ENCODE measurements at regions not wholly inside any gene's neighbourhood (a gene's known extent, or its start where the extent isn't known, plus 50 kb on each side); places are given as distances from the start of the nearest gene placed in this dataset.

DNA sequence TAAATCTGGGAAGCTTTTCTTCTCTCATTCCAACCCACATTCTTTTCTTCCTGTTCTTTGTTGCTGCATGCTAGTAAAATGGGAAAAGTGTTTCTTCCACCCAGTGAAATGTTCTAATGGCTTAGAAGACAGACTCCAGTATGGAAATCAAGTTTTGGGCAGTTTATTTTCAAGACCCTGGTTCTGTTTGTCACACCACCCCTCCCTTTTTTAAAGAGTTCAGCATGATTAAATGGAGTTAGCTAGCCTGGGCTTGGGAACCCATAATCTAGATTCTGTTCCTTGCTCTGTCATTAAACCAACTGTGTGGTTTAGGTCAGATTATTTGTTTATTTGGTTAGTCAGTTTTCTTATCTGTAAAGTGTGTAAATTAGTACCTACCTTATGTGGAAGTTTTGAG lies 151.8 kb upstream of the NT5C1B start:
- intact Hi-C loops (cut with DNase I) = loop anchor here in 1 of 3 donors (10.0 kb wide), 1 partner anchor 624 kb away; no protein-coding TSS in a partner anchor
- Histone ChIP-seq H3K4me1 (no peaks in the 10 kb centered on the region), H3K9me3 (no peaks in the 10 kb centered on the region), H3K27me3 (no peaks in the 10 kb centered on the region), H3K36me3 (no peaks in the 10 kb centered on the region), H3K27ac (no peak overlapping the region), H3K4me3 (no peak overlapping the region)
- FAIRE-seq (no peak), ATAC-seq (no peak), DNase-seq (no peak)
- TF ChIP-seq, protein P1, sequence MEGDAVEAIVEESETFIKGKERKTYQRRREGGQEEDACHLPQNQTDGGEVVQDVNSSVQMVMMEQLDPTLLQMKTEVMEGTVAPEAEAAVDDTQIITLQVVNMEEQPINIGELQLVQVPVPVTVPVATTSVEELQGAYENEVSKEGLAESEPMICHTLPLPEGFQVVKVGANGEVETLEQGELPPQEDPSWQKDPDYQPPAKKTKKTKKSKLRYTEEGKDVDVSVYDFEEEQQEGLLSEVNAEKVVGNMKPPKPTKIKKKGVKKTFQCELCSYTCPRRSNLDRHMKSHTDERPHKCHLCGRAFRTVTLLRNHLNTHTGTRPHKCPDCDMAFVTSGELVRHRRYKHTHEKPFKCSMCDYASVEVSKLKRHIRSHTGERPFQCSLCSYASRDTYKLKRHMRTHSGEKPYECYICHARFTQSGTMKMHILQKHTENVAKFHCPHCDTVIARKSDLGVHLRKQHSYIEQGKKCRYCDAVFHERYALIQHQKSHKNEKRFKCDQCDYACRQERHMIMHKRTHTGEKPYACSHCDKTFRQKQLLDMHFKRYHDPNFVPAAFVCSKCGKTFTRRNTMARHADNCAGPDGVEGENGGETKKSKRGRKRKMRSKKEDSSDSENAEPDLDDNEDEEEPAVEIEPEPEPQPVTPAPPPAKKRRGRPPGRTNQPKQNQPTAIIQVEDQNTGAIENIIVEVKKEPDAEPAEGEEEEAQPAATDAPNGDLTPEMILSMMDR (IDR thresholded peaks at IDR 0.05) = no peak

DNA sequence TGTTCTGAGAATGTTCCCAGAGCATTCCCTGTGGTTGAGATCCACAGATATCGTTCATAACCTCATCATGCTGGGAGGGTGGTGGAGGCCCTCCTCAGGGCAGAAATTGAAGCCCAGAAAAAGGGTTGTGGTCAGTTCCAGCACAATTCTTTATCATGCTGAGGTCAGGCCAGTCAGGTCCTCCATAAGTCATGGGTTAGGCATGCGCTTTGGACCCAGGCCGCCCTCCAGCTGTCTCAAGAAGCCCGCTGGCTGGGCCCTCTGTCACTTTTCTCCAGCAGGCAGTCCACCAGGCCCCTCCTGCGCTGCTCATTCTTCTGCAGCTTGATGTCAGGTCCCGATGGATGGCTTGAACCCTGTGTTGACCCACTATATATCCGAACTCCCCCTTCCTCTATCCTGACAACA lies 151.1 kb upstream of the NT5C1B start:
- TF ChIP-seq, protein P1 (IDR thresholded peaks at IDR 0.05) = no peak
- FAIRE-seq = no peak
- ATAC-seq = no peak

DNA sequence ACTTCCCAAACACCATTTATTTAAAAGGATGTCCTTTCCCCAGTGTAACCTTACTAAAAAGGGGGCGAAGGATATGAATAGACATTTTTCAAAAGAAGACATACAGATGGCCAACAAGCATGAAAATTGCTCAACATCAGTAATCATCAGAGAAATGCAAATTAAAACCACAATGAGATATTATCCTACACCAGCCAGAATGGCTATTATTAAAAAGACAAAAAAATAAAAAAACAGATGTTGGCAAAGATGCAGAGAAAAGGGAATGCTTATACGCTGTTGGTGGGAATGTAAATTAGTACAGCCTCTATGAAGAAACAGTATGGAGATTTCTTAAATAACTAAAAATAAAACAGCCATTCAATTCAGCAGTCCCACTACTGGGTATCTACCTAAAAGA lies 142.3 kb upstream of the NT5C1B start:
- no peak overlapping the region for H3K27ac ChIP-seq
- H3K36me3 ChIP-seq = no peaks in the 10 kb centered on the region
- TF ChIP-seq, protein P1 (IDR thresholded peaks at IDR 0.05) = no peak
- no peak overlapping the region for H3K4me3 ChIP-seq
- DNase-seq (no peak), ATAC-seq (no peak), FAIRE-seq (no peak)
- no peaks in the 10 kb centered on the region for H3K9me3 ChIP-seq
- WGBS, 2 donors = 94 to 100% methylated on average over 2 of the region's 2 CpGs
- H3K27me3 ChIP-seq = no peaks in the 10 kb centered on the region
- H3K4me1 ChIP-seq = no peaks in the 10 kb centered on the region
- intact Hi-C loops (cut with DNase I) = no loop called here

More for the DNA sequence above, 151.1 kb upstream of the NT5C1B start:
- no peak overlapping the region for H3K4me3 ChIP-seq
- DNase-seq = no peak
- intact Hi-C loops (cut with DNase I) = loop anchor here in 1 of 3 donors (10.0 kb wide), 1 partner anchor 624 kb away; no protein-coding TSS in a partner anchor
- no peak overlapping the region for H3K27ac ChIP-seq
- no peaks in the 10 kb centered on the region for H3K9me3 ChIP-seq
- no peaks in the 10 kb centered on the region for H3K4me1 ChIP-seq
- WGBS, 2 donors = 90 to 91% methylated on average over 7 of the region's 7 CpGs
- no peaks in the 10 kb centered on the region for H3K27me3 ChIP-seq
- H3K36me3 ChIP-seq = no peaks in the 10 kb centered on the region

DNA sequence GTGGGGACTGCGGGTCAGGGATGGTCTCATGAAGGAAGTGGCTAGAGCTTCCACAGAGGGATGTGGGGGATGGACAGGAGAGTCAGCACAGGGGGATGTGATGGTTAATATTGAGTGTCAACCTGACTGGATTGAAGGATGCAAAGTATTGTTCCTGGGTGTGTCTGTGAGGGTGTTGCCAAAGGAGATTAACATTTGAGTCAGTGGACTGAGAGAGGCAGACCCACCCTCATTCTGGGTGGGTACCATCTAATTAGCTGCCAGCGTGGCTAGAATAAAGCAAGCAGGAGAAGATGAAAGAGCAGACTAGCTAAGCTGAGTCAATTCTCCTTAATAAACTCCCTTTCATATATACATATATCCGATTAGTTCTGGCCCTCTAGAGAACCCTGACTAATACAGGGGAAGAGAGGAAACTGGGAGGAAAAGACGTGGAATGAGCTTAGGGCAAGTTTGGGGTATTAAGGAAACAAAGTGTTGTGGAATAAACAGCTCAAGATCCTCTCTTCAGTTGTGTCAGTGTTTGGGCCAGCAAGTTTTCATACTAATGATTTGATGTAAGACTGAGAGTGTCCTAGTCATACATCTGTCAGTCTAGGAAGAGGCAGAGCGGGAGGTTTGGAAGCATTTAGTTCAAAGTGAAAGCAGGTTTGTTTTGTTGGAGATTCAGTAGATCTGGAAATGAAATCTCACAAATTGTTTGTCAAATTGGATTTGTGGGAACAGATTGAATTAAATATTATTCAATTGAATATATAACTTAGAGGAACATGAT lies 135.2 kb upstream of the NT5C1B start:
- Histone ChIP-seq H3K9me3 (no peaks in the 10 kb centered on the region), H3K4me1 (no peaks in the 10 kb centered on the region), H3K36me3 (no peaks in the 10 kb centered on the region), H3K4me3 (no peak overlapping the region), H3K27ac (no peak overlapping the region), H3K27me3 (no peaks in the 10 kb centered on the region)
- FAIRE-seq (no peak), ATAC-seq (no peak), DNase-seq (no peak)
- 86 to 93% methylated on average over 5 of the region's 5 CpGs for WGBS, 2 donors
- TF ChIP-seq, protein P1 (IDR thresholded peaks at IDR 0.05) = no peak
- intact Hi-C loops (cut with DNase I) = no loop called here

DNA sequence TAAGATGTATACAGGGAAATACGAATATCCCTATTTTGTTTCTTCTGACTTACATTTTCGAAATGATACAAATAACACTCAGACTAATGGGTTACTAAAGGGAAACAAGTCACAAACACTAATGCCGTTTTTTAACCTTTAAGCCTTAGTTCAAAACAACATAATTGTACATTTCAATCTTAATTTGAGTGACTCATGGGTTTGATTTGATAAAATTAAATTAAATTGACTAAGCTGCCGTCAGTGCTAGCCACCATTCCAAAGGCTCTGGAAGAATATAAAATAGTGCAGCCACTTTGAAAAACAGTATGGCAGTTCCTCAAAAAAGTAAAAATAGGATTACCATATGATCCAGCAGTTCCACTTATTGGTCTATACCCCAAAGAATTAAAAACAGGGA lies 133.8 kb upstream of the NT5C1B start:
- Histone ChIP-seq H3K4me1 (no peaks in the 10 kb centered on the region), H3K36me3 (no peaks in the 10 kb centered on the region), H3K4me3 (no peak overlapping the region), H3K9me3 (no peaks in the 10 kb centered on the region), H3K27ac (no peak overlapping the region), H3K27me3 (no peaks in the 10 kb centered on the region)
- ATAC-seq (no peak), FAIRE-seq (no peak), DNase-seq (no peak)
- TF ChIP-seq, protein P1 (IDR thresholded peaks at IDR 0.05) = no peak
- WGBS, 2 donors = 88 to 91% methylated on average over 4 of the region's 4 CpGs
- intact Hi-C loops (cut with DNase I) = no loop called here

Measured in pancreas (tissue), 10 donors.